ENCODE measurements at regions not wholly inside any gene's neighbourhood (a gene's known extent, or its start where the extent isn't known, plus 50 kb on each side); places are given as distances from the start of the nearest gene placed in this dataset.

DNA sequence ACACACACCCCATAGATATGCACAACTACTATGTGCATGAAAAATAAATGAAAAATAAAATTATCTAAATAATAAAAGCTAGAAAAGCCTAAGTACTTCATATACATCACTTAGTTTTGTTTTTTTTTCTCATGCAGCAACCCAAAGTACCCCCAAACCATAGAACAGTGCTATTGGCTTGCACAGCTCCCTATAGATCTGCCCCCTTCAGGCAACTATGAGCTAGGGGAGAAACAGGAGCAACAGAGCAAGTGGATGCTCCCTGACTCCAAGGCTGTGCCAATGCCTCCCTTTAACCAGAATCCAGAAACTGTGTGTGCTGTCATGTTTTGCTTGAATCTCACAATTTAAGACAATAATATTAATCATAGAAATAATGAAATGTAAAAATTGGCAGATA, 605.5 kb downstream of the TOX3 start:
- no peaks in the 10 kb centered on the region for H3K27me3 ChIP-seq
- H3K36me3 ChIP-seq: no peaks in the 10 kb centered on the region
- H3K27ac ChIP-seq: no peak overlapping the region
- TF ChIP-seq, protein P1, sequence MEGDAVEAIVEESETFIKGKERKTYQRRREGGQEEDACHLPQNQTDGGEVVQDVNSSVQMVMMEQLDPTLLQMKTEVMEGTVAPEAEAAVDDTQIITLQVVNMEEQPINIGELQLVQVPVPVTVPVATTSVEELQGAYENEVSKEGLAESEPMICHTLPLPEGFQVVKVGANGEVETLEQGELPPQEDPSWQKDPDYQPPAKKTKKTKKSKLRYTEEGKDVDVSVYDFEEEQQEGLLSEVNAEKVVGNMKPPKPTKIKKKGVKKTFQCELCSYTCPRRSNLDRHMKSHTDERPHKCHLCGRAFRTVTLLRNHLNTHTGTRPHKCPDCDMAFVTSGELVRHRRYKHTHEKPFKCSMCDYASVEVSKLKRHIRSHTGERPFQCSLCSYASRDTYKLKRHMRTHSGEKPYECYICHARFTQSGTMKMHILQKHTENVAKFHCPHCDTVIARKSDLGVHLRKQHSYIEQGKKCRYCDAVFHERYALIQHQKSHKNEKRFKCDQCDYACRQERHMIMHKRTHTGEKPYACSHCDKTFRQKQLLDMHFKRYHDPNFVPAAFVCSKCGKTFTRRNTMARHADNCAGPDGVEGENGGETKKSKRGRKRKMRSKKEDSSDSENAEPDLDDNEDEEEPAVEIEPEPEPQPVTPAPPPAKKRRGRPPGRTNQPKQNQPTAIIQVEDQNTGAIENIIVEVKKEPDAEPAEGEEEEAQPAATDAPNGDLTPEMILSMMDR (IDR thresholded peaks at IDR 0.05): no peak
- intact Hi-C loops (cut with DNase I): no loop called here
- no peaks in the 10 kb centered on the region for H3K9me3 ChIP-seq
- H3K4me3 ChIP-seq: no peak overlapping the region
- H3K4me1 ChIP-seq: no peaks in the 10 kb centered on the region
- DNase-seq: no peak
- no peak for ATAC-seq

DNA sequence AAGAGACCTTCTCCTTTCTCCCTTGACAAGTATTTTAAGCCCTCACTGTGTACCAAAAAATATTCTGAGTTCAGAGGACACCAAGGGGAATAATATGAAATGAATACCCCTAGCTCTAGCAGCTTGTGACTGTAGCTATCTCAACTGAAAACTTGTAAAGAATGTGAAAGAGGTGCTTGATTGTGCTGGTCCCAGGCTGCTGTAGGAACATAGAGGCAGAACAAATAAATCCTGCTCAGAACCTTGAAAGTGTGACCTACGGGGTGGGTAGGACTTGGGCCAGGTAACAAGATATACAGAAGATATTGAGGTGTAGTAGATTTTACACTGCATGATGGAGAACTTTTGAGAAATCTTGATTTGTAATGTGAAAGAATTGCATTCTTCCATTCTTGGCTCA, 606.8 kb downstream of the TOX3 start:
- Histone ChIP-seq H3K4me1 (no peaks in the 10 kb centered on the region), H3K36me3 (no peaks in the 10 kb centered on the region), H3K27me3 (no peaks in the 10 kb centered on the region), H3K4me3 (no peak overlapping the region), H3K9me3 (no peaks in the 10 kb centered on the region), H3K27ac (no peak overlapping the region)
- no peak for ATAC-seq
- intact Hi-C loops (cut with DNase I): no loop called here
- DNase-seq: no peak
- TF ChIP-seq, protein P1 (IDR thresholded peaks at IDR 0.05): no peak

DNA sequence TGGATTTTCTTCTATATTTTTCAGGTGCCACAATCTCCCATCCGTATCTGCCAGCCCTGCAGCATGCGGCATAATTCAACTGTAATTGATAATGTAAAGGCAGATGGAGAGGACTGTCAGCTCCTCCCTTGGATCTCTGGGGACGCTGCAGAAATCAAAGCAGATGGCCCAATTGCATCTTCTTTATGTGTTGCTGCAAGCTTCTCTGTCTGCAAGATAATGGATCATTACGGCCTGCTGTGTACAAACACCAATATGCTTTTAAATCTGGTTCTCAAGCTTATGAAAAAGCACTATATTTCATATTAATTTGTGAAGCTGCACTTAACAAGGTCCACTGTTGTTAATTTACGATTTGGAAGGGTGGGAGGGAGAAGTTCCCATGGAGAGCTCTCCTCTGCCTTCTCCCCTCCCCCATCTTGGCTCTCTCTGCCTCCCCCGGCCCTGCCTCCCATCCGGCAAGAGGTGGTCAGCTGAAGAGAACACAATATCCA, 607.5 kb downstream of the TOX3 start:
- no peak overlapping the region for H3K4me3 ChIP-seq
- no peaks in the 10 kb centered on the region for H3K27me3 ChIP-seq
- H3K36me3 ChIP-seq: no peaks in the 10 kb centered on the region
- intact Hi-C loops (cut with DNase I): no loop called here
- no peaks in the 10 kb centered on the region for H3K4me1 ChIP-seq
- no peak overlapping the region for H3K27ac ChIP-seq
- TF ChIP-seq, protein P1 (IDR thresholded peaks at IDR 0.05): no peak
- ATAC-seq (no peak), DNase-seq (no peak)
- no peaks in the 10 kb centered on the region for H3K9me3 ChIP-seq

DNA sequence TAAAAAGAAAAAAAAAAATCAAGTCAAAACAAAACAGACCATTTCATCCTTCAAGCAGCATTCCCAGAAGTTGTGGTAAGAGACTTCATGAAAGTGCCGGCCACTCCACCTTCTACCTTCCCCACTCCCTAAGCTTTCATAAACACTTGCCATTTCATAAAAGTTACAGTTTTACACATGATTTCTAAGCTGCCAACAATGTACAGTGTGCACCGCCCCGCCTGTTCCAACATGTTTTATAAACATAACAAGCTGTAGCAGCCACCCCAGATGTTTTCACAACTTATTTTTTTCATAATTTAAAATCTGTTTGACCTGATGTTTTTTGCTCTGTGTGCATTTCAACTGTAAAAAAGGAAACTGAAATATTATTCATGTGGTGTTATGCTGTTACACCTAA, 608.1 kb downstream of the TOX3 start:
- intact Hi-C loops (cut with DNase I): no loop called here
- Histone ChIP-seq H3K4me1 (no peaks in the 10 kb centered on the region), H3K9me3 (no peaks in the 10 kb centered on the region), H3K27me3 (no peaks in the 10 kb centered on the region), H3K36me3 (no peaks in the 10 kb centered on the region), H3K4me3 (no peak overlapping the region), H3K27ac (no peak overlapping the region)
- no peak for DNase-seq
- TF ChIP-seq, protein P1 (IDR thresholded peaks at IDR 0.05): no peak
- ATAC-seq: no peak

DNA sequence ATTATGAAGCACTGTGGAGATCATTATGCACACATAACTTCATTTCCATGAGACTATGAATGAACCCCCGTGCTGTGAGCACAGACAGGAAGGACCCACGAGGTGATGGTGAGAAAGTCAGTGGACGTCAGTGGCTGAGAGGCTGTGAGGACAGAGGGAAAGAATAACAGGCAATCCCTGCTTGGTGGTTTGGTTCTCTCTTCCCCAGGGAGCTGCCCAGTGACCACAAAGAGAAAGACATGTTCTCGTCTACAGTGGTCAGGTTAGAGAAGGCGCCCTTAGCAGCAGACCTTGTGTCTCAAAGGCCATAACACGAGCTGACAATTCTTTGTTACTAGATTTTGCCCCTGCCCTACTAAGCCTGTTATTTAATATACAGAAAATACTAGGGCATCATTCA, 609.2 kb downstream of the TOX3 start:
- intact Hi-C loops (cut with DNase I): no loop called here
- TF ChIP-seq, protein P1 (IDR thresholded peaks at IDR 0.05): no peak
- no peaks in the 10 kb centered on the region for H3K4me1 ChIP-seq
- ATAC-seq (no peak), DNase-seq (no peak)
- no peak overlapping the region for H3K27ac ChIP-seq
- H3K27me3 ChIP-seq: no peaks in the 10 kb centered on the region
- H3K9me3 ChIP-seq: no peaks in the 10 kb centered on the region
- no peak overlapping the region for H3K4me3 ChIP-seq
- H3K36me3 ChIP-seq: no peaks in the 10 kb centered on the region
